Spleen (tissue), 11 donors: ENCODE measurements at regions not wholly inside any gene's neighbourhood (a gene's known extent, or its start where the extent isn't known, plus 50 kb on each side); places are given as distances from the start of the nearest gene placed in this dataset.

Experiments
- DNase-seq: peaks from one replicate; pipeline ENCODE4 v3.0.0-alpha.2; 2020
- H3K27ac ChIP-seq, 8 donors: fragments of 200-600 bp; sonication (generic) in 7 of 8; 1 replicate in 4 of 8; 2 replicates in 4 of 8; pipeline versions ENCODE4 v1.5.0 to v1.8.0; 2016 to 2021; ENCODE audit warnings: inconsistent platforms in 4 of 8, mild to moderate bottlenecking in 4 of 8, moderate library complexity in 1 of 8
- H3K27me3 ChIP-seq, 7 donors: fragments of 200-600 bp; sonication (generic) in 6 of 7; replicated peaks in 1 of 7; 1 replicate in 4 of 7; 2 replicates in 3 of 7; pipeline versions ENCODE4 v1.5.0 to v1.8.0; 2016 to 2021; ENCODE audit warnings: inconsistent platforms in 3 of 7, mild to moderate bottlenecking in 1 of 7
- H3K36me3 ChIP-seq, 6 donors: fragments of 200-600 bp; sonication (generic) in 5 of 6; 1 replicate in 4 of 6; 2 replicates in 2 of 6; pipeline versions ENCODE4 v1.5.0 to v1.8.0; 2016 to 2021; ENCODE audit warnings: inconsistent platforms in 2 of 6
- H3K4me1 ChIP-seq, 6 donors: fragments of 200-600 bp; sonication (generic) in 5 of 6; 1 replicate in 3 of 6; 2 replicates in 3 of 6; pipeline versions ENCODE4 v1.5.0 to v1.8.0; 2016 to 2021; ENCODE audit warnings: inconsistent platforms in 3 of 6
- H3K4me3 ChIP-seq, 8 donors: fragments of 200-600 bp; sonication (generic) in 7 of 8; 1 replicate in 4 of 8; 2 replicates in 4 of 8; pipeline versions ENCODE4 v1.5.0 to v1.8.0; 2016 to 2021; ENCODE audit warnings: inconsistent platforms in 4 of 8, mild to moderate bottlenecking in 4 of 8, moderate library complexity in 2 of 8
- H3K9me3 ChIP-seq, 8 donors: fragments of 200-600 bp; sonication (generic) in 7 of 8; 1 replicate in 4 of 8; 2 replicates in 4 of 8; pipeline versions ENCODE4 v1.5.0 to v1.8.0; 2016 to 2021; ENCODE audit warnings: inconsistent platforms in 4 of 8
- CTCF ChIP-seq, 11 experiments: fragments of 200-600 bp in 7 of 11; fragments of 450-650 bp in 4 of 11; sonication (generic) in 4 of 11; IDR thresholded peaks in 8 of 11; conservative IDR thresholded peaks in 3 of 11; 1 replicate in 7 of 11; 2 replicates in 4 of 11; pipeline versions ENCODE4 v1.4.0 to v1.8.0; 2016 to 2021; ENCODE audit warnings: antibody characterized with exemption in 11 of 11, inconsistent platforms in 4 of 11, mild to moderate bottlenecking in 1 of 11
- POLR2A ChIP-seq, 3 donors: fragments of 450-650 bp; IDR thresholded peaks; one replicate each; pipeline ENCODE4 v1.5.1; 2017; ENCODE audit warnings: antibody characterized with exemption in 3 of 3, mild to moderate bottlenecking in 1 of 3
- POLR2AphosphoS5 ChIP-seq, 3 donors: sonication (generic); formaldehyde crosslinking; IDR thresholded peaks; one replicate each; pipeline ENCODE4 v1.5.1; 2017; ENCODE audit warnings: antibody characterized with exemption in 3 of 3
- WGBS, 5 donors: extraction: QIAGEN DNeasy Blood & Tissue Kit in 3 of 5; methylation state at CpG; one replicate each; pipeline versions ENCODE4 v1.1.5 to v1.1.7; 2013 to 2018; 5-methylcytosine and 5-hydroxymethylcytosine counted together
- intact Hi-C: fragments of 100-400 bp; cut with DNase I; formaldehyde crosslinking; loops from one replicate; pipeline ENCODE4 v1.15.0; 2023; ENCODE audit warnings: low total_unique reads
- donor health status: healthy with polysubstance abuse.
- donor health status: DM: no; HTN: no; CAD: no; lungs with moderate emphysema.
- donor health status: DM: no; HTN: no; CAD: no.
- donor health status: Bipolar disorder and iron deficiency.
- donor health status: healthy.
- donor health status: DM: no; HTN: no; CAD: no.
- donor health status: DM: yes; HTN: yes; CAD: no.

GRCh38 chrX:42460706-42461105 is 317.3 kb downstream of the PPP1R2C start:
- intact Hi-C loops, result no loop called here
- no peak overlapping the region for H3K27ac ChIP-seq
- no peaks in the 10 kb centered on the region for H3K4me1 ChIP-seq
- peaks cover 0 to 5% (median 0%) of the 10 kb centered on the region in 7 donors for H3K27me3 ChIP-seq
- no peak overlapping the region for H3K4me3 ChIP-seq
- no peaks in the 10 kb centered on the region for H3K36me3 ChIP-seq
- WGBS, 5 donors, result 72 to 98% (median 80%) methylated on average over 3 to 4 of the region's 4 CpGs
- H3K9me3 ChIP-seq, result no peaks in the 10 kb centered on the region
- no peak for DNase-seq
- TF ChIP-seq CTCF (IDR thresholded peaks at IDR 0.05 in 8 of 11, conservative IDR thresholded peaks at IDR 0.05 in 3 of 11) (no peak), POLR2A (IDR thresholded peaks at IDR 0.05) (no peak), POLR2AphosphoS5 (IDR thresholded peaks at IDR 0.05) (no peak)

- Histone ChIP-seq H3K4me3 (no peak overlapping the region), H3K27me3 (peaks cover 0 to 5% (median 0%) of the 10 kb centered on the region in 7 donors), H3K36me3 (no peaks in the 10 kb centered on the region), H3K4me1 (no peaks in the 10 kb centered on the region), H3K27ac (no peak overlapping the region), H3K9me3 (no peaks in the 10 kb centered on the region)
- DNase-seq, result no peak
- TF ChIP-seq CTCF (IDR thresholded peaks at IDR 0.05 in 8 of 11, conservative IDR thresholded peaks at IDR 0.05 in 3 of 11), result no peak
- intact Hi-C loops, result no loop called here
These were observed 318.2 kb downstream of the PPP1R2C start for GRCh38 chrX:42459735-42460134.

- no peaks in the 10 kb centered on the region for H3K36me3 ChIP-seq
- no peak for DNase-seq
- no peaks in the 10 kb centered on the region for H3K4me1 ChIP-seq
- 78 to 94% (median 88%) methylated on average over 9 of the region's 9 CpGs for WGBS, 5 donors
- H3K4me3 ChIP-seq, result no peak overlapping the region
- H3K27me3 ChIP-seq, result peaks cover 0 to 5% (median 0%) of the 10 kb centered on the region in 7 donors
- H3K27ac ChIP-seq, result no peak overlapping the region
- intact Hi-C loops, result no loop called here
- TF ChIP-seq CTCF (IDR thresholded peaks at IDR 0.05 in 8 of 11, conservative IDR thresholded peaks at IDR 0.05 in 3 of 11) (no peak), POLR2AphosphoS5 (IDR thresholded peaks at IDR 0.05) (no peak), POLR2A (IDR thresholded peaks at IDR 0.05) (no peak)
- H3K9me3 ChIP-seq, result no peaks in the 10 kb centered on the region
These were observed 321.7 kb downstream of the PPP1R2C start for GRCh38 chrX:42456176-42456700.

GRCh38 chrX:42450228-42450627 is 327.7 kb downstream of the PPP1R2C start:
- TF ChIP-seq POLR2AphosphoS5 (IDR thresholded peaks at IDR 0.05), result no peak
- no peak for TF ChIP-seq CTCF (IDR thresholded peaks at IDR 0.05 in 8 of 11, conservative IDR thresholded peaks at IDR 0.05 in 3 of 11)
- TF ChIP-seq POLR2A (IDR thresholded peaks at IDR 0.05), result no peak

More at GRCh38 chrX:42450228-42450627, 327.7 kb downstream of the PPP1R2C start:
- intact Hi-C loops, result no loop called here
- H3K27ac ChIP-seq, result no peak overlapping the region
- no peak for DNase-seq
- H3K4me3 ChIP-seq, result no peak overlapping the region
- H3K36me3 ChIP-seq, result no peaks in the 10 kb centered on the region
- no peaks in the 10 kb centered on the region for H3K4me1 ChIP-seq
- peaks cover 0 to 9% (median 0%) of the 10 kb centered on the region in 8 donors for H3K9me3 ChIP-seq
- H3K27me3 ChIP-seq, result no peaks in the 10 kb centered on the region
